SIG-M5 (cell line): ENCODE measurements at regions not wholly inside any gene's neighbourhood (a gene's known extent, or its start where the extent isn't known, plus 50 kb on each side); places are given as distances from the start of the nearest gene placed in this dataset.

Experiments
- DNase-seq: peaks from one replicate; lab custom pipeline; 2025; lab: John Stamatoyannopoulos, UW

DNA sequence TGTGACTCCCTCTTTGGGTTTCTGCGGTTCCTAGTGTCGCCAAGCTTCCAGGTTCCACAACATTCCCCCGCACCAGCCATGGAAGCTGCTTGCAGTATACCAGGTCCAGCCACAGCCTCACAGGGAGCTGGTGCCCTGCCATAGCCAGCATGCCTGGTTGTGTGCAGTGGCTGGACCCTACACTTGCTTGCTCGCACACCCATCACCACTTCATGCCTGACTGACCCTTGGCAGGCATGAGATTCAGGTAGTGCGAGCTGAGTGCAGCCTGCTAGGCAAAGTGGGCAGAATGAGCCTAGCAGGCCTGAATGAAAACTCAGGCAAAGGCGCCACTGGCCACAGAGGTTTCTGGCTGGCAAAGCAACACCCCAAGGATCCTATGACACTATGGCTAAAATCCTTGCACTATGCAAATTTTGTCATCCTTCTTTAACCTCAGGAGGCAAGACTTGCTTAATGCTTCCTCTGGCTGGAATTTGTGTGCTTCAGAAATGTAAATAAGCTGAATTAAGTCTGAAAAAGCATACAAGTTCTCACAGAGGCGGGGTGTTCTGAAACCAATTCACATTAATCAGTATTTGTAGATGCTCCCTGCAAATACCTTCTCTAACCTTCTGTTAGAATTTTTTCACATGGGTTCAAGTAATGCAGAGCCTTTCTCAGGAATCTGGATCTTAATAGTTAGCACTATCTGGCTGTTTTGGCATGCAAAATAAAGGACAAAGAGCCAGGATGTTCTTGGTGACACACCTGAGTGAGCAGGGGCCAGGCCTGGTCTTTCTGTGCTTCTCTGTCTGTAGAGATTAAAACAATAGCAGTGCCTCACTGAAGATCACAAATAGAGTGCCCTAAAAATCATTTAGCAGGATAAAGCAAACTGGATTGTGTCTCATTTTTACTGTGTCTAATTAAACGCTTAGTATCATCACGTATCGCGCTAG is 256.9 kb downstream of the GPATCH2 start:
- no peak for DNase-seq

DNA sequence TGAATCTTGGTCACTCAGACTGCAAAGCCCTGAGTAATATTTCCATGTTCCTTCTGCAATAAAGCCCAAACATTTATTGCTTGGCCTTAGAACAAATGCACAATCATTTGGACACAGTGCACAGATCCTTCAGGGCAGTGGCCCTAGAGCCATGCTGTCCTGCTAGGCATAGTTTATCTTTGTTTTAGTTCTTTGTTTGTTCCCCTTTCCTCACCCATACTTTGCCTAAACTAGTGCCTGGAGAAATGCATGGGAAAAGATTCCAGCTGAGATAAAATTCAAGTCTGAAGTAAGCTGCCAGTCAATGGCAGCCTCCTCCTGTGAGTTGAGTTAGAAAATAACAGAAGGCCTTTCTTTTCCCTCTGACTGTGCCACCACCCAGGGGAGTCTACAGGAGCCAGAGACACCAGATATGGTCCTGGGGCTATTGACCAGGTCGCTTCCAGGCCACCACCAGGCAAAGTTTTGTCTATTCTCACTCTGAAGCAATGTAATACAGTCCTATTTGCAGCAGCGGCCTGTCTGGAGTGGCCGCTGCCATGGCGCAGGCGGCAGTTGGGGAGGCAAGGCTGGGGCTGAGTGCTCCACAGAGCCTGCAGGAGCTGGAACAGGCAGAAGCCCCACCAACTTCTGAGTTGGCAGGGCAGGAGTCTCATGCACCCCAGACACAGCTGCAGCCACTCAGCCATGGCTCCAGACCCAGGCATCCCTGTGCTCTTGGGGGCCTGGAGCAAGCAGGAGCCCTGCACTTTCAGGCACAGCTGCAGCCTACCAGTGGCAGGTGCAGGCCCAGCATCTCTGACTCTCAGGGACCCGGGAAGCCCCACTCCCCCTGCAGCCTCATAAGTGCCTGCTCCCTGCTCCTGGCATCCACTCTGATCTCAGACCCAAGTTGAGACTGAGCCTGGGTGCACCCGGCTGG is 258.6 kb downstream of the GPATCH2 start:
- no peak for DNase-seq

DNA sequence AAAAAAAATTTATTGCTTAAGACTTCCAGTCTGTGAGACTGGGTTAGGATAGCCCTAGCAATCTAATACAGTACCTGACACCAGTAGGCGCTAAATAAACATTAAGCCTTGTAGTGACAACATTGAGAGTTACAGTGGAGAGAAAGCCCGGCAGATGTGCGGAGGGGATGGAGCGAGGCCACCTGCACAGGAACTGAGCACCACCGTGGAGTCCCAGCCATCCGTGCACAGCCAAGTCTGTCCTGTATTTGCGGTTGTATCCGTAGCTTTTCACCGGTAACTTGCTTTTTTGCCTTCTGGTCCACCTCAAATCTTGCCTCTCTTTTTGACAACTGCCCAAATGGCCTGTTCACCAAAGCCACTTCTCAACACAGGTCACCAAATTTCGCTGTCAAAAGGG is 260.1 kb downstream of the GPATCH2 start:
- DNase-seq = no peak

DNA sequence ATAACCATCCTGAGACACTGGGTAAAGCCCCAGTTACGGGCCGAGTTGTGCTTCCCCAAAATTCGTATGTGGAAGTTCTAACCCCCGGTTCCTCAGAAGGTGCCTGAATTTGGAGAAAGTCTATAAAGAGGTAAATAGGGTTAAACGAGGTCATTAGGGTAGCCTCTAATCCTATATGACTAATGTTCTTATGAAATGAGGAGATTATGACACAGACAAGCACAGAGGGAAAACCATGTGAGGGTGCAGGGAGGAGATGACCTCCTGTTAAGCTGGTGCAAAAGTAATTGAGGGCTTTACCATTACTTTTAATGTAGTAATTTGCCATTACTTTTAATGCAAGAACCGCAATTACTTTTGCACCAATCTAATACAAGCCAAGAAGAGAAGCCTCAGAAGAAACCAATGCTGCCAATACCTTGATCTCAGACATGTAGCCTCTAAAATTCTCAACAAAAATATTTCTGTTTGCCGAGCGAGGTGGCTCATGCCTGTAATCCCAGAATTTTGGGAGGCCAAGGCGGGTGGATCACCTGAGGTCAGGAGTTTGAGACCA is 260.8 kb downstream of the GPATCH2 start:
- no peak for DNase-seq

DNA sequence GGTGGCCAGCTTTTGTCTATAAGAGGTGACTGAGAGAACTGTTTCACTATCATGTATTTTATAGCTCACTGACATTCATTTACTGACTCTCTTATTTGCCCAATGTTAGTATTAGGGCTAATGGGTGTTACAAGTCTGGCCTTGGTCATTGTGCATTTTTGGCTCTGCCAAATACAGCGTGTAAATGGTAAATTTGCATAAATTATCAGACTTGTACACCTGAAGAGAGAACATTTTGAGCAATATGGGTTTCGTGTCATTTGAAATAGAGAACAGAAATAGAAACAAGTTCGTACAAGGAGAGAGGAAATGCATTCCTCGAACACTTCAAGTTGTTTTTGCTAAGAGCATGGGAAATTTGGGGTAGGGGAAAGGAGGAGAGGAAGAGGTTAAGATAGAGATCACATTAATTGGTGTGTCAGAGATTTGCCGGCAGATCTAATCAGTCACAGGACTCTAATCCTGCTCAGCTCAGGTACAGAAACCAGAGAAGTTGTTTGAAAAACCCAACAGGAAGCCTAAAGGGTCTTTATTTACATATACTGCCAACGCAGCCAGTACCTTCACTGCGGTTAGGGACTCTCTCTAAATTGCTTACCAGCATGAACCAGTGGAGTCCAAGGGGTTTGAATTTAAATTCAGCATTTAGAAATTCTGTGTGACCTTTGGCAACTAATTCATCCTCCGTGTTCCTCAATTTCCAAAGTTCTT is 261.5 kb downstream of the GPATCH2 start:
- no peak for DNase-seq

DNA sequence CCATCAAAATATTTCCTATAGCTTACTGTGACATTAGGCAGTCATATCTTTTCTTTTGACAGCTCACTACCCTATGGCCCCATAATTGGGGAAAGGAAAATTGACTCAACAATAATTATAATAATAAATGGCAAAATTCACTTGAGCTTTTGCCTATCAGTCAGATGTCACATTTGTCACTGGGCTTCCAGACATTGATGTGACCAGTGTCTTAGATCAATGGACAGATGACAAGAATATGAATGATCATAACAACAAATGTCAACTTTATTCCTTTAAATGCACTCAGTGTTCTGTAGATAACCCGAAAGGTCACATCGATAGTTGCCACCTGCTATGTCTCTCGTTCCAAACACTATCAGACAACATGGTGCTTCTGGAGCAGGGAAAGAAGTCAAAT is 266.7 kb downstream of the GPATCH2 start:
- DNase-seq = no peak

DNA sequence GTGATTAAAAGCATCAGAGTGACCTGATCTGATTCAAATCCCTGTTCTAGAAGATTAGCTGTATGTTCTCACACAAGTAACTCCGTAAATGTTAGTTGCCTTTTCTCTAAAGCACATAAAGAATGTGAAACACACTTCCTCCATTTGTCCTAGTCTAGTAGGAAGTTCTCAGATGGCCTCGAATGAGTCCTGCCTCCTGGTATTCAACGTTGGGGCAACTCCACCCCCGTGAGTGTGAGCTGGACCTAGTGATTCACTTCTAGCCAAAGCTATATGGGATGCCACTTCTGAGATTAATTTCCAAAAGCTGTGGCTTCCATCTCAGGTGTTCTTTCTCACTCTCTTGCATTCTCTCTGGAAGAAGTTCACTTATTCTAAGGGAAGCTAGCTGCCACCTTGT is 267.6 kb downstream of the GPATCH2 start:
- DNase-seq = no peak

DNA sequence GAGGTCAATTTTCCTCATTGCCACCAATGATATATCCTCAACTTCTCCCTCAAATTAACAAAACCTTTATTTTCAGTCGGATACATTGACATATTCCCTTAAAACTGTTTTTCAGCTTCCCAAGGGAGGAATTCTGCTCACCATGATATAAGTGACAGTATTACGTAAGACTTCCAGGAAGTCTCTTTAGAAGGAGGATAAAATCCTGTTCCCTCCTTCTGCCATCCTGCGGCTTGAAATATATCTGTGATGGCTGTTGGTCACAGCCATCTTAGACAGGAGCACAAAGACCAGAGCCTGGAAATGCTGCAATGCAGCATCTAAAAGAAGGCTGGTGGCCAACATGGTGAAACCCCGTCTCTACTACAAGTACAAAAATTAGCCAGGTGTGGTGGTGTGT is 270.4 kb downstream of the GPATCH2 start:
- no peak for DNase-seq

DNA sequence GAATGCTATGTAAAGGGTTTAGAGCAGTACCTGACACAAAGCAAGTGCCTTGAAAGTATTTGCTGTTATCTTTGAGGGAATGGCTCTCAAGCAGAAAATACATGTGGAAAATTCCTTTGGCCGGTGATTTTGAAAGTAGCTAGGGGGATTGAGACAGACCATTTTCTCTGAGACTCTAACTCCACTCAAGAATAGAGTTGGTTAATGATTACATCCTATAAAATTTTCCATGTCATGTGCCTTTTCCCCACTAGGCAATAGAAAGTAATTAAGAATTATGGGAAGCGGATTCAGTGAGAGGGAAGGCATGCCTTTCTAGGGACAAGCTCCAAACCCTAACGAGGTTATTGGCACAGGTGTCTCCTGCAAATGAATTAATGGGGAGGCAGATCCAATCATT is 276.0 kb downstream of the GPATCH2 start:
- DNase-seq = no peak

DNA sequence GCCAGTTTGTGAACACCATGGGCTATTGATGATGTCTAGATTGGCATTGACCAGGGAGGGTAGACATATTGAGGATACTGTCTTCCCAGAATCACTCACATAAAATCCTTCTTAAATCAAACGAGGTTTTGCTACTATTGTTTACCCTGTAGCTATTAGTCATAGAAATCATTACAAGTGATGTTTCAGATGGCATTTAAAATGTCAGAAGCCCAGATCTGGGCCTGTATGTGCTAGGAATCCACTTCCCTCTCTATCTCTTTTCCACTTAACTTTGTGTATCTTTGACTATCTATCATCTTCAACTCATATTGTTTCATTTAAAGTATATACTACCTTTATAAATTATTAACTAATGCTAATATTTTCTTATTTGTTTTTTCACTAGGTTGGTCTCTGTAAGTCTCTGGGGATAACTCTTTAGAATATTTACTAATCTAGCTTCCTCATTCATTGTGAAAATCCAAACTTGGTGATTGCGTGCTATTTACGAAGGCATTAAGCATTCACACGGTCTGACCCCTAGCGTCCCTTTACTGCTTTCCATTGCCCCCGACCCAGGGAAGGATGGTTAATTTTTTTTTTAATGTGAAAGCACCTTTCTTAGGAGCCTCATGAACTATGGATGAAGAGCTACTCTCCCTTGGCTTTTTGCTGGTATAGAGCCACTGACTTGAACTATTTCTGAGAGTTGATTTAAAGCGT is 281.8 kb downstream of the GPATCH2 start:
- no peak for DNase-seq

DNA sequence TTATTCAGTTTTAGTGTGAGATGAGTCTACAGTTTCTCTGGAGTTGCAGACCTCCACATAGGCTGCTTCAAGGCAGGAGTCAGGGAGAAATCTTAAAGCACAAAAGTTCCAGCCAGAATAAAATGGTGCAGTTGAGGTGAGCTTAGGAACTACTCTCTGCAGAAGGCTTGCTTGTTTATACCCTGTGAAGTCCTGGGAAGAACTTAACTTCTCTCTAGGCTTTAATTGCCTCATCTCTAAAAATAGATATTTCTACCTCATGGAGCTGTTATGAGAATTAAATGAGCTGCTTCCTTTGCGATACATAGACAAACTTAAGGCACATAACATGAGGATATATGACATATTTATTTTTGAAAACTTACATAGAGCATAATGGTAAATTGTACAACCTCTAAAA is 286.2 kb downstream of the GPATCH2 start:
- DNase-seq = no peak

DNA sequence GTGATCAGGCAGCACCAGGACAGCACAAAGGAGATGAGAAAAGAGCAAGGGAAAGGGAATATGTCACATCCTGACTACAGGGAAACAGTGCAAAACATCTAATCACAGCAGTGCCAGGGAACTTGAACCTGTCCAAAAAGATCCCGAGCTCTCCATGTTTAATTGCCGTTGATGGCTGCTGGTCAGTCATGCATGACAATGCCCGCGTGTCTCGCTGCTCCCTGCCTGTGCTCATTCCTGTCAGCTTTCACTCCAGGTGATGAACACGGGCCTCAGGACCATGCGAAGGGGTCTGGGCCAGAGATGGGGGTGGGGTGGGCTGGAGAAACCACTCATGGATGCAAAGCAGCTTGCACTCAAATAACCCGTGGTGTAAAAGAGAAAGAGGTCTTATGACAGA is 287.0 kb downstream of the GPATCH2 start:
- DNase-seq = no peak

DNA sequence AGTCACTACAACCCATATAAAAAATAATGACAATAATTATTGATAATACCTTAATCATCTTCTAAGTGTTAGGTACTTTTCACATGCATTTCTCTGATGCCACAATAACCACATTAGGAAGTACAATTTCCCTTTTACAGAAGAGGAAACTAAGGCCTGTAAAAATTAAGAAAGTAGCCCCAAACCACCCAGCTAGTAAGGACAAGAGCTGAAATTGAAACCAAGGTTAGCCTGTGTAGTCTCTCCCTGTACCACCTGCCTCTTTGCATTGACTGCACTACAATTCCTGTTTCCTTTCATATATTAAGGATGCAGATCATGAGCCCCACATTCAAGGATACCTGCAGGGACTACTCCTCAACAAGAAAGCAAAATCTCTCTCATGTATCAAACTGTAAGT is 288.8 kb downstream of the GPATCH2 start:
- no peak for DNase-seq

DNA sequence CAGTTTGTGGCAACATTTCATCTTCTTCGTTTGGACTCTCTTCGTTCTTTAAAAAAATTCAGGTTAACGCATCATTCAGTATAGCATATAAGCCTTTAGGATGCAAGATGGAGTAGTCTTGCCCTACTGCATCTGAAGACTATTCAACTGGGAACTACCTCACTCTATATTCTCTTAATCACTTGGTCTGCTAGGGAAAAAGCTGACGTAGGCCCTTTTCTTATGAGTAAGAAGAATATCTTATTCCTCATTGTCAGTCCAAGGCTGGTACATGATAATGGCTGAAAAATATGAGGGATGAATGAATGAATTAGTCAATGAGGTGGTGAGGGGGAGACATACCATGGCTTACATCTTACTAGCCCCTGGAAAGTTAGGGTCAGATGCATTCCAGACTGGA is 294.2 kb downstream of the GPATCH2 start:
- DNase-seq = no peak

DNA sequence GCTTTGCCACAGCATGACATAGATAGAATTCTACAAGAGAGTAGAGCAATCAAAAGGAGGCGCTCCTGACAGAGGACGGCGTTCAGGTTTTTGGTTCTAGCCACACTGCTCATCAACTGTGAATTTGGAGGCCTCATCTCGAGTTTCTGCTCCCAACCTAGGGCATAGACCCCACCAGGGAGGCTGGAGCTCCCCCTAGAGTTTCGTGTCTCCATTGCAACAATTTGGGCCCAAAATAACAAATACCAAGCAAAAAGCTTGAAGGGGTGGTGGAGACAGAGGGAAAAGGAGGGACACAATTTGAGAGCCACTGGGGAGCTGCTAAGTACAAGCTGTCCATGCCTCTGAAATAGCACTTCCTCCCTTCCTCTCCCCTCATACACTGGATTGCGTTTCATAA is 297.0 kb downstream of the GPATCH2 start:
- DNase-seq = no peak

DNA sequence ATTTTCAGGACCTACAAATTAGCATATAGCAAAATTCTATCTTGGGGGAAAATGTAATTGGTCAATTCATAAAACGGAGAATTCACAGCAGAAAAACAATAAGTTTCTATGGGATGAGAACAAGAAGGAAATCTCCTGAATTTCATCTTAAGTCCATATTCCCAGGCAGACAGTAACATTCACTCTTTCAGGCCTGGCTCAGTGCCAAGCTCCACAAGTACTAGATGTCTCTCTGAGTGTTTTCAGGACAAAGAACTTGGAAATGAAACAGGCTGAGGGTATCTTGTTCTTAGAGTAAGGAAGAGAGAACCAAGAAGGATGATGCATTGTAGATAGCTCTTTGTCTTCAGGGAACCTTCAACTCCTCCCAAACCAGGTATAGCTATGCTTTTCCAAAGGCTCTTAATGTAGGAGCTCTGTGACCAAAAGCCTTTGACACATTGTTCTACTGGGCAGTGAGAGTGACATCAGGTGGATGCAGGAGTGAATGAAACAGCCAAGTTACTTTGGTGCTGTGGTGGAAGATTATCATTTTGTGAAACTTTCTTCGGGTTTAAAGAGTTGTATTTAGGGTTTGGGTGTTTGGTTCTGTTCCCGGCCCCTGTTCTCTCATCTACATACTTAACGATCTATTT is 298.3 kb downstream of the GPATCH2 start:
- no peak for DNase-seq

DNA sequence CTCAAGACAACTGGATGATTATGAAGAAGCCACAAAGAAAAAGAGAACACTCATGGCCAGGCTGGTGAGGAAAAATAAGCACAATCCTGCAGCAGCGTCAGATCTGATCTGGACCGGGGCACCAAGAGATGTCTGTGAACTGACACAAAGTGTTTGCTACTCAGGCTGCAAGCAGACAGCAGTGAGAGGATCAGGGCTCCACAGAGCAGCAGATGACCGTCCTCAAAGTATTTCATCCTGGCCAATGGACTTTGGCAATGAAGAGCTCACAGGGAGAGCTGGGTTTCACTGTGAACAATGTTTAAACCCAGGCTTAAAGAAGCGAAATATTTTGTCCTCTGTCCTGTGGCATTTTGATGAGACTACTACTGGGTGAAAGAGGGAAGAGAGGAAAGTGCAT is 299.2 kb downstream of the GPATCH2 start:
- DNase-seq = no peak

DNA sequence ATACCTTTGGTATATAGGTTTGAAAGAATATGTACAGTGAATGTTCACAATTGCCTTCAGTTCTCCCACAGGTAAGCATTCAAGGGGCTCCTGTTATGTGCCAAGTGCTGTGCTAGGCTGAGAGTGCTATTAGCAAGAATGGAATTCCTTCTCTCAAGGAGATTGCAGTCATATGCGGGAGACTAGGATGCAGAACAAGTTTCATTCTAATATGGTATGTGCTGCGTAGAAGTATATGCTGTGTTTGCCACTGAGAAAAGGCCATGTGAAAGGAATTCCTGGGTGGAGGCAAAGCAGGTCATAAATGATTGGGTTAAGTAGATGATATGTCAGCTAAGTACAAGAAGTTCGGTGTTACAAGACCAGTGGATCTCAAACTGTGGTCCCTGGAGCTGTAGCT is 303.0 kb downstream of the GPATCH2 start:
- DNase-seq = no peak

DNA sequence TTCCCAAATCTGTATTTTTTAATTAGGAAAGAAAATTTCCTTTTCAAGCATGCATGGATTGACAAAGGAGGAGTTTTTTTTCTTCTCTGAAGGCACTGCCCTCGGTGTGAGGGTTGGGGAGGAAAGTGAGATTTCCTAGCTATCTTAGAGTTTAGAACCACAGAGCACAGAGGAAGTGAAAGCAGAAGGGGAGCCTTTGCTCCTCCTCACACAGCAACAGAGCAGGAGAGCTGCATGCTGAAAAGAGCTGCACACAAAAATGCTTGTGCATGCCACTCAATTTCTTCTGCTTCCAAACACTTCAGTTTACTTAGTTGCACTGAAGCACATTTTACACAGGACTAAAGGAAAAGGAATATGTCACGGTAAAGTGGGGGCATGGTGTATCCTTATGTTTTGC is 308.1 kb downstream of the GPATCH2 start:
- no peak for DNase-seq

DNA sequence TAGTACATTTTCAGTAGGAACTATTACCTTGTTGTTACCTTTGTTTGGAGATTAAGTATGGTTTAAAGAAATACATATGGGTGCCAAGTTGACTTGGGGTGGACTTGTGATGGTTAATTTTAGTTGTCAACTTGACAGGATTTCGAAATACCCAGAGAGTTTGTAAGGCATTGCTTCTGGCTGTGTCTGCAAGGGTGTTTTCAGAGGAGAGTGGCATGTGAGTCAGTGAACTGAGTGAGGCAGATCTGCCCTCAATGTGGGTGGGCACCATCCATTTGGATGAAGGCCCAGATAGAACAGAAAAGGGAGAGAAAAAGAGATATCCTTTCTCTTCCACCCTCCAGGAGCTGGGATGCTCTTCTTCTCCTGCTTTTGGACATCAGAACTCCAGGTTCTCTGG is 315.5 kb downstream of the GPATCH2 start:
- no peak for DNase-seq

DNA sequence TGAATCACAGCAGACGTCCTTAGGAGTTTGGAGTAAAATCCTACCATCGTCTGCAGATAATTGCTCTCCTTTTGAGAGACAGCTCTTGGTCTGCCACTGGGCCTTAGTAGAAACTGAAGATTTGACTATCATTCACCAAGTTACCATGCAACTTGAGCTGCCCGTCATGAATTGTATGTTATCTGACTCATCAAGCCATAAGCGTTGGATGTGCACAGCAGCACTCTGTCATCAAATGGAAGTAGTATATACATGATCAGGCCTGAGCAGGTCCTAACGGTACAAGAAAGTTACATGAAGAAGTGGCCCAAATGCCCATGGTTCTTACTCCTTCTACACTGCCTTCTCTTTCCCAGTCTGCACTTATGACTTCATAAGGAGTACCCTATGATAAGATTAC is 317.8 kb downstream of the GPATCH2 start:
- no peak for DNase-seq
